ENCODE measurements at regions not wholly inside any gene's neighbourhood (a gene's known extent, or its start where the extent isn't known, plus 50 kb on each side); places are given as distances from the start of the nearest gene placed in this dataset.

- DNase-seq (ENCODE audit: low spot score) (no peak), ATAC-seq (ENCODE audit: low FRiP score) (no peak)
- TF ChIP-seq CTCF (IDR thresholded peaks at IDR 0.05) = no peak
Observed at GRCh38 chr2:145925591-145925990, 1405.7 kb upstream of the ZEB2 start.

- TF ChIP-seq CTCF (IDR thresholded peaks at IDR 0.05) = no peak
- ATAC-seq (ENCODE audit: low FRiP score) (no peak), DNase-seq (ENCODE audit: low spot score) (no peak)
Observed at GRCh38 chr2:145919477-145919876, 1399.6 kb upstream of the ZEB2 start.

DNA sequence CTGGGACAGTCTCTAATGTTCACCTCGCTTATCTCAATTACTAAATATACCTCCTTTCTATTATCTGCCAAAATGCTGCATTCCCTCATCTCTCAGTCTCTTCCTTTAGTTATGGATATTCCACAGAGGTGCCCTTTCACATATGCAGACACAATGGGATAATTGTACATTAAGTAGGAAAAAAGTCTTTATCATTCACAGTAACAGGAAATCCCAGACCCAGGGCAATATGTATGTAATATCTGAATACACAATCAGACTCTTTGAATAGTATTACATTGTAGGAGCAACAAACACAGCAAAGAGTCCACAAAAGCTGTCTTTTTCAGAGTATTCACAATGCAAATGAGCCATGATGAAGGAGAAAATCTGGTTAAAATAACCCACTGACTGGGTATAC lies 1399.0 kb upstream of the ZEB2 start:
- TF ChIP-seq CTCF (IDR thresholded peaks at IDR 0.05) = no peak
- no peak for DNase-seq (ENCODE audit: low spot score)
- no peak for ATAC-seq (ENCODE audit: low FRiP score)

DNA sequence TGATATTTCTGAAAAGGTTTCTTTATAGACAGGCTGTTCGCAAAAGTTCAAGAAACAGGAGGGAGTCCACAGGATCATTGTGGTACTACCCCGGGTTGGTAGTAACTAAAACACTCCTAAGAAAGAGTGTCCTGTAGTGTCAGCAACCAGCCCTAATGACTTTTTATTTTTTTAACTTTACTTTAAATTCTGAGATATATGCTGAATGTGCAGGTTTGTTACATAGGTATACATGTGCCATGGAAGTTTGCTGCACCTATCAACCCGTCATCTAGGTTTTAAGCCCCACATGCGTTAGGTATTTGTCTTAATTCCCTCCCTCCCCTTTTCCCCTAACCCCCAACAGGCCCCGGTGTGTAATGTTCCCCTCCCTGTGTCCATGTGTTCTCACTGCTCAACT lies 1396.9 kb upstream of the ZEB2 start:
- DNase-seq (ENCODE audit: low spot score) (no peak), ATAC-seq (ENCODE audit: low FRiP score) (no peak)
- TF ChIP-seq CTCF (IDR thresholded peaks at IDR 0.05) = no peak

GRCh38 chr2:145914716-145915115 lies 1394.8 kb upstream of the ZEB2 start:
- TF ChIP-seq CTCF (IDR thresholded peaks at IDR 0.05) = no peak
- no peak for DNase-seq (ENCODE audit: low spot score)
- no peak for ATAC-seq (ENCODE audit: low FRiP score)

DNA sequence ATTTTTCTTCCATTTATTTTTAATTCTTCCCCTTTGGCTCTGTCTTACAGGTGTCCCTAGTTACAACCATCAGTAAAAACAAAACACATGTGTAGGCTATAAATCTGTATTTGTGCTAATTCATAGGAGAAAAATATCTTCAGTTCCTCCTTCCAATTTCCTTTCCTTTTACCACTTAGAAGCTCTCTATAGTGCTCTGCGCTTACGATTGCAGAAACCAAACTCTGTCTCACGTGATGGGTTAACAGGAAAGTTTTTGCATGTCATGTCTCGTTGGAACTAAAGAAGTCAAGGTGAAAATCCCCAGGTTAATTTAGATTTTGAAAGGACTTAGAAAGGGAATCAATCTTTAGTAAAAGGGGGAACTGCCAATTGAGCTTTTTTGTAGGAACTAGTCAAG lies 1390.5 kb upstream of the ZEB2 start:
- ATAC-seq (ENCODE audit: low FRiP score) = no peak
- no peak for TF ChIP-seq CTCF (IDR thresholded peaks at IDR 0.05)
- DNase-seq (ENCODE audit: low spot score) = no peak

DNA sequence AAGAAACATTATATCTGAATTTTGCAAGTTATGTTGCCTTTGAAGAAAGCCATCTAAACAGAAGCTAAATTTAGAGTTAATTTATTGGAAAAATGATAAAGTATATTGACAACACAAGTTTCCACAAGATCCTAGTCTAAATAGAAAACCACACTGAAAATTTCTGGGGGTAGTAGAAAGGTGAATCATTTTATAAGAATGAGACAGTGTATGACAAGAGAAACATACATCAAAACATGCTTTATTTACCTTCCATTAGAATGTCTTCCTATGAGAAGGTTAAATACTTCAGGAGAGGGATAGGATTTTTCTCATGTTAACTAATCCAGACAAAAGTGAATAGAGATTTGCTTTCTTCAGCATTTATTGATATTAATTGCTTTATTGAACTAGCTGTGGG lies 1389.8 kb upstream of the ZEB2 start:
- ATAC-seq (ENCODE audit: low FRiP score) (no peak), DNase-seq (ENCODE audit: low spot score) (no peak)
- TF ChIP-seq CTCF (IDR thresholded peaks at IDR 0.05) = no peak

Data from omental fat pad (tissue), 3 donors.